ENCODE measurements at regions not wholly inside any gene's neighbourhood (a gene's known extent, or its start where the extent isn't known, plus 50 kb on each side); places are given as distances from the start of the nearest gene placed in this dataset.

- TF ChIP-seq POLR2A (IDR thresholded peaks at IDR 0.05; ENCODE audit: low read length) = no peak
- no peak for TF ChIP-seq GATA1 (IDR thresholded peaks at IDR 0.05; ENCODE audit: low read depth, low read length)
Measured at GRCh38 chr5:112681481-112681908, 56.2 kb upstream of the APC start.

Data from erythroblast (primary cell).